H1 (cell line): ENCODE measurements at regions not wholly inside any gene's neighbourhood (a gene's known extent, or its start where the extent isn't known, plus 50 kb on each side); places are given as distances from the start of the nearest gene placed in this dataset.
"Not testable (repeated sequence)": the region's sequence is repeated elsewhere in the genome, so short reads cannot be mapped to it uniquely, and the experiment has no call there.

ENCODE experiments used
- POLR2A ChIP-seq, 2 experiments: IDR thresholded peaks; 1 replicate in 1 of 2; 2 replicates in 1 of 2; pipeline ENCODE4 v1.6.1; 2011; ENCODE audit warnings: low read depth in 2 of 2, low read length in 2 of 2, mild to moderate bottlenecking in 2 of 2; ENCODE audit errors: control extremely low read depth in 1 of 2
- SIX5 ChIP-seq: IDR thresholded peaks from 2 replicates; pipeline ENCODE4 v1.6.1; 2011; ENCODE audit warnings: mild to moderate bottlenecking, low read depth, low read length
- SP2 ChIP-seq: IDR thresholded peaks from 2 replicates; pipeline ENCODE4 v1.6.1; 2012; ENCODE audit warnings: mild to moderate bottlenecking, low read length, inconsistent platforms
- TCF12 ChIP-seq: IDR thresholded peaks from 2 replicates; pipeline ENCODE4 v1.6.1; 2011; ENCODE audit warnings: low read depth, mild to moderate bottlenecking, low read length
- TF ChIP-seq, protein P1 (sequence below), 3 experiments: IDR thresholded peaks; 1 replicate in 2 of 3; 2 replicates in 1 of 3; pipeline versions ENCODE4 v1.5.1 to v1.6.1; 2011; ENCODE audit warnings: low read length in 3 of 3, mild to moderate bottlenecking in 3 of 3, inconsistent platforms in 2 of 3, low read depth in 1 of 3, moderate library complexity in 1 of 3; ENCODE audit not compliant: insufficient read depth in 1 of 3; ENCODE audit errors: control extremely low read depth in 1 of 3
- TF ChIP-seq, protein P2 (sequence below): IDR thresholded peaks from 2 replicates; pipeline ENCODE4 v1.6.1; 2012; ENCODE audit warnings: inconsistent platforms

DNA sequence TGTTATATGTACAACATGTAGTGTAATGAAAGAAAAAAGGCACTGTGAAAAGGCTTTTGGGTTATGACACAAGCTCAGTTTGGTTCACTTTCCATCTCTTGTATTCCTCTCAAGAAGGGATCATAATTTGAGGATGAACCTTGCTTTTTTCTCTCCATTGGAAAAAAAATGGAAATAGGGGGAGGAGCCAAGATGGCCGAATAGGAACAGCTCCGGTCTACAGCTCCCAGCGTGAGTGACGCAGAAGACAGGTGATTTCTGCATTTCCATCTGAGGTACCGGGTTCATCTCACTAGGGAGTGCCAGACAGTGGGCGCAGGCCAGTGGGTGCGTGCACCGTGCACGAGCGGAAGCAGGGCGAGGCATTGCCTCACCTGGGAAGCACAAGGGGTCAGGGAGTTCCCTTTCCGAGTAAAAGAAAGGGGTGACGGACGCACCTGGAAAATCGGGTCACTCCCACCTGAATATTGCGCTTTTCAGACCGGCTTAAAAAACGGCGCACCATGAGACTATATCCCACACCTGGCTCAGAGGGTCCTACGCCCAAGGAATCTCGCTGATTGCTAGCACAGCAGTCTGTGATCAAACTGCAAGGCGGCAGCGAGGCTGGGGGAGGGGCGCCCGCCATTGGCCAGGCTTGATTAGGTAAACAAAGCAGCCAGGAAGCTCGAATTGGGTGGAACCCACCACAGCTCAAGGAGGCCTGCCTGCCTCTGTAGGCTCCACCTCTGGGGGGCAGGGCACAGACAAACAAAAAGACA, 49.9 kb upstream of the SETMAR start:
- not testable (repeated sequence) for TF ChIP-seq TCF12; POLR2A (IDR thresholded peaks at IDR 0.05; ENCODE audit: control extremely low read depth in 1 of 2, low read depth in 2 of 2, low read length in 2 of 2); SIX5; SP2
- TF ChIP-seq, protein P1, sequence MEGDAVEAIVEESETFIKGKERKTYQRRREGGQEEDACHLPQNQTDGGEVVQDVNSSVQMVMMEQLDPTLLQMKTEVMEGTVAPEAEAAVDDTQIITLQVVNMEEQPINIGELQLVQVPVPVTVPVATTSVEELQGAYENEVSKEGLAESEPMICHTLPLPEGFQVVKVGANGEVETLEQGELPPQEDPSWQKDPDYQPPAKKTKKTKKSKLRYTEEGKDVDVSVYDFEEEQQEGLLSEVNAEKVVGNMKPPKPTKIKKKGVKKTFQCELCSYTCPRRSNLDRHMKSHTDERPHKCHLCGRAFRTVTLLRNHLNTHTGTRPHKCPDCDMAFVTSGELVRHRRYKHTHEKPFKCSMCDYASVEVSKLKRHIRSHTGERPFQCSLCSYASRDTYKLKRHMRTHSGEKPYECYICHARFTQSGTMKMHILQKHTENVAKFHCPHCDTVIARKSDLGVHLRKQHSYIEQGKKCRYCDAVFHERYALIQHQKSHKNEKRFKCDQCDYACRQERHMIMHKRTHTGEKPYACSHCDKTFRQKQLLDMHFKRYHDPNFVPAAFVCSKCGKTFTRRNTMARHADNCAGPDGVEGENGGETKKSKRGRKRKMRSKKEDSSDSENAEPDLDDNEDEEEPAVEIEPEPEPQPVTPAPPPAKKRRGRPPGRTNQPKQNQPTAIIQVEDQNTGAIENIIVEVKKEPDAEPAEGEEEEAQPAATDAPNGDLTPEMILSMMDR (IDR thresholded peaks at IDR 0.05; ENCODE audit: control extremely low read depth in 1 of 3, insufficient read depth in 1 of 3, low read depth in 1 of 3, low read length in 3 of 3) = not testable (repeated sequence)
- TF ChIP-seq, protein P2, sequence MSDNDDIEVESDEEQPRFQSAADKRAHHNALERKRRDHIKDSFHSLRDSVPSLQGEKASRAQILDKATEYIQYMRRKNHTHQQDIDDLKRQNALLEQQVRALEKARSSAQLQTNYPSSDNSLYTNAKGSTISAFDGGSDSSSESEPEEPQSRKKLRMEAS = not testable (repeated sequence)
